NCI-H1092 (cell line): ENCODE measurements at regions not wholly inside any gene's neighbourhood (a gene's known extent, or its start where the extent isn't known, plus 50 kb on each side); places are given as distances from the start of the nearest gene placed in this dataset.
"Not testable (repeated sequence)": the region's sequence is repeated elsewhere in the genome, so short reads cannot be mapped to it uniquely, and the experiment has no call there.

Source experiments
- DNase-seq: peaks from one replicate; lab custom pipeline; 2025; lab: John Stamatoyannopoulos, UW

GRCh38 chr7:41428381-41428780 lies 274.5 kb downstream of the INHBA start:
- no peak for DNase-seq

- no peak for DNase-seq
Observed at GRCh38 chr7:41425926-41426325, 277.0 kb downstream of the INHBA start.

GRCh38 chr7:41421056-41421455 lies 281.8 kb downstream of the INHBA start:
- DNase-seq: no peak

- DNase-seq: no peak
Observed at GRCh38 chr7:41420421-41420820, 282.5 kb downstream of the INHBA start.

GRCh38 chr7:41418337-41418736 lies 284.6 kb downstream of the INHBA start:
- no peak for DNase-seq

- DNase-seq: no peak
Observed at GRCh38 chr7:41416208-41416595, 286.7 kb downstream of the INHBA start.

- DNase-seq: no peak
Observed at GRCh38 chr7:41415471-41416207, 287.3 kb downstream of the INHBA start.

GRCh38 chr7:41415051-41415450 lies 287.8 kb downstream of the INHBA start:
- DNase-seq: no peak

GRCh38 chr7:41404375-41405074 lies 298.4 kb downstream of the INHBA start:
- no peak for DNase-seq

GRCh38 chr7:41403291-41403690 lies 299.6 kb downstream of the INHBA start:
- DNase-seq: no peak

- no peak for DNase-seq
Observed at GRCh38 chr7:41401833-41402232, 301.1 kb downstream of the INHBA start.

- DNase-seq: no peak
Observed at GRCh38 chr7:41399171-41399570, 303.7 kb downstream of the INHBA start.

- DNase-seq: no peak
Observed at GRCh38 chr7:41391818-41392217, 311.1 kb downstream of the INHBA start.

- not testable (repeated sequence) for DNase-seq
Observed at GRCh38 chr7:41388933-41389332, 314.0 kb downstream of the INHBA start.

- no peak for DNase-seq
Observed at GRCh38 chr7:41385996-41386395, 316.9 kb downstream of the INHBA start.

GRCh38 chr7:41384418-41384817 lies 318.5 kb downstream of the INHBA start:
- no peak for DNase-seq

- no peak for DNase-seq
Observed at GRCh38 chr7:41383596-41383995, 319.3 kb downstream of the INHBA start.

GRCh38 chr7:41378156-41378555 lies 324.7 kb downstream of the INHBA start:
- no peak for DNase-seq

- no peak for DNase-seq
Observed at GRCh38 chr7:41375582-41375981, 327.3 kb downstream of the INHBA start.

- no peak for DNase-seq
Observed at GRCh38 chr7:41374150-41374848, 328.6 kb downstream of the INHBA start.

GRCh38 chr7:41367967-41368882 lies 334.7 kb downstream of the INHBA start:
- DNase-seq: no peak

- DNase-seq: no peak
Observed at GRCh38 chr7:41351091-41351490, 351.8 kb downstream of the INHBA start.
